ENCODE measurements at regions not wholly inside any gene's neighbourhood (a gene's known extent, or its start where the extent isn't known, plus 50 kb on each side); places are given as distances from the start of the nearest gene placed in this dataset.

GRCh38 chr7:118708741-118709140, 484.2 kb downstream of the ANKRD7 start:
- TF ChIP-seq RARB (CRISPR knock-in tag; IDR thresholded peaks at IDR 0.05) (no peak), POU6F1 (CRISPR knock-in tag; IDR thresholded peaks at IDR 0.05; ENCODE audit: borderline replicate concordance, low read depth) (no peak), ISL1 (CRISPR knock-in tag; IDR thresholded peaks at IDR 0.05) (no peak)

Data from SK-N-SH treated with all-trans-retinoic acid at 6 μM for 48 hours (cell line).